ENCODE measurements at regions not wholly inside any gene's neighbourhood (a gene's known extent, or its start where the extent isn't known, plus 50 kb on each side); places are given as distances from the start of the nearest gene placed in this dataset.

- Histone ChIP-seq H3K9me3 (no peaks in the 10 kb centered on the region), H3K4me1 (no peaks in the 10 kb centered on the region), H3K4me3 (no peak overlapping the region), H3K27me3 (no peaks in the 10 kb centered on the region), H3K27ac (no peak overlapping the region), H3K36me3 (no peaks in the 10 kb centered on the region)
- 22 to 41% methylated on average over 8 of the region's 8 CpGs for WGBS, 2 donors
- no peak for TF ChIP-seq CTCF (IDR thresholded peaks at IDR 0.05)
- no peak for TF ChIP-seq POLR2A (IDR thresholded peaks at IDR 0.05)
- no peak for TF ChIP-seq POLR2AphosphoS5 (IDR thresholded peaks at IDR 0.05)
- TF ChIP-seq EP300 (IDR thresholded peaks at IDR 0.05) = no peak
- intact Hi-C loops (cut with DNase I) = no loop called here
- DNase-seq = no peak
Observed at GRCh38 chr21:15514073-15514946, 215.5 kb upstream of the USP25 start.

GRCh38 chr21:15515908-15516307, 213.9 kb upstream of the USP25 start:
- Histone ChIP-seq H3K4me1 (no peaks in the 10 kb centered on the region), H3K4me3 (no peak overlapping the region), H3K27ac (no peak overlapping the region), H3K36me3 (no peaks in the 10 kb centered on the region), H3K27me3 (no peaks in the 10 kb centered on the region), H3K9me3 (no peaks in the 10 kb centered on the region)
- DNase-seq = no peak
- intact Hi-C loops (cut with DNase I) = no loop called here
- WGBS, 2 donors = 77 to 82% methylated on average over 2 of the region's 2 CpGs
- TF ChIP-seq POLR2A (IDR thresholded peaks at IDR 0.05) (no peak), CTCF (IDR thresholded peaks at IDR 0.05) (no peak), POLR2AphosphoS5 (IDR thresholded peaks at IDR 0.05) (no peak)

- no peak overlapping the region for H3K4me3 ChIP-seq
- no peaks in the 10 kb centered on the region for H3K4me1 ChIP-seq
- TF ChIP-seq POLR2AphosphoS5 (IDR thresholded peaks at IDR 0.05) (no peak), EP300 (IDR thresholded peaks at IDR 0.05) (no peak), CTCF (IDR thresholded peaks at IDR 0.05) (no peak), POLR2A (IDR thresholded peaks at IDR 0.05) (no peak)
- DNase-seq = no peak
- intact Hi-C loops (cut with DNase I) = no loop called here
- no peaks in the 10 kb centered on the region for H3K27me3 ChIP-seq
- H3K27ac ChIP-seq = no peak overlapping the region
- no peaks in the 10 kb centered on the region for H3K36me3 ChIP-seq
- H3K9me3 ChIP-seq = no peaks in the 10 kb centered on the region
Observed at GRCh38 chr21:15517394-15517793, 212.4 kb upstream of the USP25 start.

GRCh38 chr21:15520811-15521643, 208.8 kb upstream of the USP25 start:
- Histone ChIP-seq H3K27me3 (no peaks in the 10 kb centered on the region), H3K4me3 (no peak overlapping the region), H3K4me1 (no peaks in the 10 kb centered on the region), H3K9me3 (no peaks in the 10 kb centered on the region), H3K36me3 (no peaks in the 10 kb centered on the region), H3K27ac (no peak overlapping the region)
- TF ChIP-seq POLR2A (IDR thresholded peaks at IDR 0.05) = no peak
- TF ChIP-seq CTCF (IDR thresholded peaks at IDR 0.05) = no peak
- TF ChIP-seq POLR2AphosphoS5 (IDR thresholded peaks at IDR 0.05) = no peak
- no peak for TF ChIP-seq EP300 (IDR thresholded peaks at IDR 0.05)
- no peak for DNase-seq
- 82 to 84% methylated on average over 4 of the region's 4 CpGs for WGBS, 2 donors
- intact Hi-C loops (cut with DNase I) = no loop called here
